Kidney epithelial cell (primary cell): ENCODE measurements at regions not wholly inside any gene's neighbourhood (a gene's known extent, or its start where the extent isn't known, plus 50 kb on each side); places are given as distances from the start of the nearest gene placed in this dataset.

Experiments used
- DNase-seq: peaks from one replicate; pipeline ENCODE4 v3.0.0-alpha.2; 2010; ENCODE audit warnings: low read depth
- H3K27me3 ChIP-seq: 2 replicates; pipeline ENCODE4 v1.6.0; 2011; ENCODE audit warnings: low read length; ENCODE audit not compliant: control insufficient read depth, insufficient read depth
- H3K36me3 ChIP-seq: 2 replicates; pipeline ENCODE4 v1.5.1; 2011; ENCODE audit warnings: low read length; ENCODE audit not compliant: control insufficient read depth, insufficient read depth
- H3K4me3 ChIP-seq: 2 replicates; pipeline ENCODE4 v1.5.1; 2011; ENCODE audit warnings: low read depth, mild to moderate bottlenecking, control low read depth, low read length
- CTCF ChIP-seq: IDR thresholded peaks from 2 replicates; pipeline ENCODE4 v1.5.1; 2011; ENCODE audit warnings: mild to moderate bottlenecking, moderate library complexity, low read length, control low read depth, inconsistent platforms; ENCODE audit not compliant: insufficient read depth, poor library complexity, severe bottlenecking

- H3K36me3 ChIP-seq = no peaks in the 10 kb centered on the region
- no peaks in the 10 kb centered on the region for H3K27me3 ChIP-seq
- no peak for DNase-seq
- no peak overlapping the region for H3K4me3 ChIP-seq
- no peak for TF ChIP-seq CTCF
These were observed 503.7 kb downstream of the TMEM182 start for GRCh38 chr2:103265521-103265920.

- no peak for DNase-seq
- H3K36me3 ChIP-seq = no peaks in the 10 kb centered on the region
- no peak overlapping the region for H3K4me3 ChIP-seq
- TF ChIP-seq CTCF = no peak
- H3K27me3 ChIP-seq = no peaks in the 10 kb centered on the region
These were observed 507.1 kb downstream of the TMEM182 start for GRCh38 chr2:103268841-103269498.

- DNase-seq = no peak
- no peak overlapping the region for H3K4me3 ChIP-seq
- no peaks in the 10 kb centered on the region for H3K27me3 ChIP-seq
- TF ChIP-seq CTCF = no peak
- no peaks in the 10 kb centered on the region for H3K36me3 ChIP-seq
These were observed 515.0 kb downstream of the TMEM182 start for GRCh38 chr2:103276869-103277268.

- Histone ChIP-seq H3K27me3 (no peaks in the 10 kb centered on the region), H3K36me3 (no peaks in the 10 kb centered on the region), H3K4me3 (no peak overlapping the region)
- DNase-seq = no peak
- no peak for TF ChIP-seq CTCF
These were observed 522.9 kb downstream of the TMEM182 start for GRCh38 chr2:103284750-103285149.

GRCh38 chr2:103285354-103285753 lies 523.5 kb downstream of the TMEM182 start:
- no peaks in the 10 kb centered on the region for H3K27me3 ChIP-seq
- no peaks in the 10 kb centered on the region for H3K36me3 ChIP-seq
- TF ChIP-seq CTCF = no peak
- DNase-seq = no peak
- H3K4me3 ChIP-seq = no peak overlapping the region

GRCh38 chr2:103287746-103288145 lies 525.9 kb downstream of the TMEM182 start:
- Histone ChIP-seq H3K27me3 (no peaks in the 10 kb centered on the region), H3K36me3 (no peaks in the 10 kb centered on the region), H3K4me3 (no peak overlapping the region)
- TF ChIP-seq CTCF = no peak
- DNase-seq = no peak
